ENCODE measurements at regions not wholly inside any gene's neighbourhood (a gene's known extent, or its start where the extent isn't known, plus 50 kb on each side); places are given as distances from the start of the nearest gene placed in this dataset.

DNA sequence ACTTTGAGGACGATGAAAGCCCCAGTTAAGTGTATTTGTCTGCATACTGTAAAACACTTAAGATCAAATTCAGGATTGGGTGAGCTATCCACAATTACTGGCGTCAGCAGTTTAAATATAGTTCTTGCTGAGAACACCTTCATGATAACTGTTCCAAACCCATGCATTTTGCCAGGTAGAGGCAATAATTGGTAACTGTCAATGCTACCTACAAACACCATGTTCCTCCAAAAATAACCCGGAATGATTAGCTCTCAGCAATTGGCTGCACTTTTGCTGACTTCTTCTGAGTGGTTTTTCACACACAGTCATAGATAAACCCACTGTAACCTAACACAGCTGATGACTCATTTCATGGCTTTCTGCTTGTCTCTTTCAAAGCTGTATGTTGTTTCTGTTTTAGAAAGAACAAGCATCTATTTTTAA, 1358.6 kb upstream of the GJE1 start:
- H3K79me2 ChIP-seq (ENCODE audit: insufficient read depth, low read length), result no peaks in the 10 kb centered on the region
- no peaks in the 10 kb centered on the region for H4K20me1 ChIP-seq (ENCODE audit: insufficient read depth, low read length)
- no peaks in the 10 kb centered on the region for H3K36me3 ChIP-seq (ENCODE audit: insufficient read depth, low read length)
- H3K9me3 ChIP-seq (ENCODE audit: low read depth, low read length), result no peaks in the 10 kb centered on the region
- peak; percentile 77 for DNase-seq (ENCODE audit: insufficient read length, low spot score, missing footprints)
- peaks cover 16% of the 10 kb centered on the region for H3K4me1 ChIP-seq (ENCODE audit: insufficient read depth, low read length)
- peak overlapping the region; percentile 20 for H3K27ac ChIP-seq (ENCODE audit: low read depth, low read length)
- peak overlapping the region; percentile 45 for H2AFZ ChIP-seq (ENCODE audit: low read length)
- H3K27me3 ChIP-seq (ENCODE audit: insufficient read depth, low read length), result no peaks in the 10 kb centered on the region
- peak overlapping the region; percentile 71 for H3K4me2 ChIP-seq (ENCODE audit: insufficient read depth, low read length)
- TF ChIP-seq CTCF (IDR thresholded peaks at IDR 0.05; ENCODE audit: extremely low read depth, low read depth, low read length), result no peak
- peak overlapping the region; percentile 21 for H3K4me3 ChIP-seq (ENCODE audit: insufficient read depth, low read length)

DNA sequence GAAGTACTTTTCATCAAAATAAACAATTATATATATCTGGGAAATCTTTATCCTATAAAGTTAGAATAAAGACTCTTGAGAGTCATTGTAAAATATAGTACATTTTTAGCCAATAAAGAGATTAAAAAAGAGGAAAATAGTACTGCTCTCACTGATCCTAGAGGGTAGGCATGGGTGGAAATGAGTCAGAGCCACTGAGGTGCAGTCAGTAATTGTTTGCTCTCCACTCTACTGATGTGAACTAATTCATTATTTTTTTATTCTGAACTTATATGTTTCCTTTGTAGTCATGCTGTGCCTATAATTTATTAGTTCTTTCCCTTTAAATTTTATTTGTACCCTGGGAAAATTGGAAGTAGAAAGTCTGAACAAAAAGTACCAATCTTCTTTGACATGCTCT, 1359.4 kb upstream of the GJE1 start:
- Histone ChIP-seq H4K20me1 (ENCODE audit: insufficient read depth, low read length) (no peaks in the 10 kb centered on the region), H3K4me2 (ENCODE audit: insufficient read depth, low read length) (no peak overlapping the region), H3K4me3 (ENCODE audit: insufficient read depth, low read length) (no peak overlapping the region), H3K27me3 (ENCODE audit: insufficient read depth, low read length) (no peaks in the 10 kb centered on the region), H2AFZ (ENCODE audit: low read length) (no peak overlapping the region), H3K79me2 (ENCODE audit: insufficient read depth, low read length) (no peaks in the 10 kb centered on the region), H3K9me3 (ENCODE audit: low read depth, low read length) (peaks cover under 1% of the 10 kb centered on the region), H3K36me3 (ENCODE audit: insufficient read depth, low read length) (no peaks in the 10 kb centered on the region), H3K4me1 (ENCODE audit: insufficient read depth, low read length) (peaks cover 16% of the 10 kb centered on the region), H3K27ac (ENCODE audit: low read depth, low read length) (no peak overlapping the region)
- no peak for TF ChIP-seq CTCF (IDR thresholded peaks at IDR 0.05; ENCODE audit: extremely low read depth, low read depth, low read length)
- peak; percentile 1 for DNase-seq (ENCODE audit: insufficient read length, low spot score, missing footprints)

DNA sequence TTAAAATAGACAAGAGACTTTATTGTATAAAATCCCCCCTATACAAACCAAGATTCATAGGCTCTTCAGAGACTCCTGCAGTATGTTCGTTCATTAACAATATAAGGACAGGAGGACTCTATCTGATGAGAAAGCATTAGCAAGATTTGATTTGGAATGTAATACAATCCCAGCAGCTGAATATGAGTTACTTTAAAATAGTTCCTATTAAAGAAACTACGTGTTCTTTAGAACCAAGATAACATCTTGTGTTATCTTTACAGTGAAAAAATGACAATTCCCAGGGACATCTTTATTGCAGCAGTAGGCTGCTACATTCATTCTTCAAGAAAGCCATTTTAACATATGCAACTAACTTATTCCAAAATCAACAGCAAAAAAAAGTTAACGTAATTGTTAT, 1360.1 kb upstream of the GJE1 start:
- Histone ChIP-seq H3K4me1 (ENCODE audit: insufficient read depth, low read length) (peaks cover 16% of the 10 kb centered on the region), H2AFZ (ENCODE audit: low read length) (no peak overlapping the region), H3K79me2 (ENCODE audit: insufficient read depth, low read length) (no peaks in the 10 kb centered on the region), H3K27ac (ENCODE audit: low read depth, low read length) (no peak overlapping the region), H4K20me1 (ENCODE audit: insufficient read depth, low read length) (no peaks in the 10 kb centered on the region), H3K4me3 (ENCODE audit: insufficient read depth, low read length) (no peak overlapping the region), H3K9me3 (ENCODE audit: low read depth, low read length) (peaks cover 2% of the 10 kb centered on the region), H3K36me3 (ENCODE audit: insufficient read depth, low read length) (no peaks in the 10 kb centered on the region), H3K4me2 (ENCODE audit: insufficient read depth, low read length) (no peak overlapping the region), H3K27me3 (ENCODE audit: insufficient read depth, low read length) (no peaks in the 10 kb centered on the region)
- TF ChIP-seq CTCF (IDR thresholded peaks at IDR 0.05; ENCODE audit: extremely low read depth, low read depth, low read length), result no peak
- no peak for DNase-seq (ENCODE audit: insufficient read length, low spot score, missing footprints)

DNA sequence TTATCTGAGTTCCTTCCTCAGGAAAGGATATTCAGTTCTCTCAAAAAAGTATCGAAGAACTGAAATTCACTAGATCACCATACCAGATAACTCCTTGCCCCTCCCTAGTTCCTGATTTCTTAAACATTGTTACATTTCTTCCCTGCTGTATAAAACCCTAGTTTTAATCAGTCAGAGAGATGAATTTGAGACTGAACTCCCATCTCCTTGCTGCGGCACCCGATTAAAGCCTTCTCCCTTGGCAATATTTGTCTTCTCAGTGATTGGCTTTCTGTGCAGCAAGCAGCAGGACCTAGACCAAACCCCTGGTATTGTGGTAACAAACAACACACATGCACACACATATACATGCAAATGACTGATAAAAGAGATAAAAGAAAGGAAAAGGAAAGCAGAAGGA, 1364.6 kb upstream of the GJE1 start:
- H2AFZ ChIP-seq (ENCODE audit: low read length), result no peak overlapping the region
- no peak for DNase-seq (ENCODE audit: insufficient read length, low spot score, missing footprints)
- no peaks in the 10 kb centered on the region for H3K79me2 ChIP-seq (ENCODE audit: insufficient read depth, low read length)
- H3K36me3 ChIP-seq (ENCODE audit: insufficient read depth, low read length), result no peaks in the 10 kb centered on the region
- peaks cover 2% of the 10 kb centered on the region for H3K9me3 ChIP-seq (ENCODE audit: low read depth, low read length)
- no peak for TF ChIP-seq CTCF (IDR thresholded peaks at IDR 0.05; ENCODE audit: extremely low read depth, low read depth, low read length)
- H3K4me3 ChIP-seq (ENCODE audit: insufficient read depth, low read length), result no peak overlapping the region
- no peaks in the 10 kb centered on the region for H4K20me1 ChIP-seq (ENCODE audit: insufficient read depth, low read length)
- peaks cover under 1% of the 10 kb centered on the region for H3K4me1 ChIP-seq (ENCODE audit: insufficient read depth, low read length)
- H3K4me2 ChIP-seq (ENCODE audit: insufficient read depth, low read length), result no peak overlapping the region
- no peak overlapping the region for H3K27ac ChIP-seq (ENCODE audit: low read depth, low read length)
- no peaks in the 10 kb centered on the region for H3K27me3 ChIP-seq (ENCODE audit: insufficient read depth, low read length)
